ENCODE measurements at regions not wholly inside any gene's neighbourhood (a gene's known extent, or its start where the extent isn't known, plus 50 kb on each side); places are given as distances from the start of the nearest gene placed in this dataset.

DNA sequence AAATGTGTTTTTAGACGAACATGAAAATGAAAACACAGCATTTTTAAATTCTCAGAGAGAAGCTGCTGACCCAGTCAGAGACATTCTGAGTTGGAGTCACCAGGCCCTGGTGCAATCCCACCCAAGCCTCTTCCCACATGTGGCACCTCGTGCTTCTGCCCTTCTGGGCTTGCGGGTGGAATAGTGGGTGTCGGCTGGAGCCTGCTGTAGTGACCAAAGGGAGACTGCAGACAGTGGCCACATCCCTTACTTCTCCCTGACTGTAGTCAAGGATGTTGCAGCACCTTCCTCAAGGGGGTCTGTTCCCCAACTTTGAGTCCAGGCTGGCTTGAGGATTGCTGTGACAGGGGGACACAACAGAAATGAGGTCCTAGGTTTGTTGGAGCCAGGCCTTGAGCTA is 104.4 kb upstream of the GLI2 start:
- Mint-ChIP-seq H3K27ac (no peak overlapping the region), H3K9me3 (no peaks in the 10 kb centered on the region), H3K27me3 (no peaks in the 10 kb centered on the region), H3K4me3 (no peak overlapping the region), H3K4me1 (no peaks in the 10 kb centered on the region), H3K36me3 (ENCODE audit: low read depth) (no peaks in the 10 kb centered on the region)
- DNase-seq, result no peak
- ChIA-PET CTCF (no interaction called here), POLR2A (no interaction called here)
- intact Hi-C loops (cut with micrococcal nuclease), result no loop called here
- no peak for ATAC-seq (ENCODE audit: low read depth)
- TF ChIP-seq, protein P1, sequence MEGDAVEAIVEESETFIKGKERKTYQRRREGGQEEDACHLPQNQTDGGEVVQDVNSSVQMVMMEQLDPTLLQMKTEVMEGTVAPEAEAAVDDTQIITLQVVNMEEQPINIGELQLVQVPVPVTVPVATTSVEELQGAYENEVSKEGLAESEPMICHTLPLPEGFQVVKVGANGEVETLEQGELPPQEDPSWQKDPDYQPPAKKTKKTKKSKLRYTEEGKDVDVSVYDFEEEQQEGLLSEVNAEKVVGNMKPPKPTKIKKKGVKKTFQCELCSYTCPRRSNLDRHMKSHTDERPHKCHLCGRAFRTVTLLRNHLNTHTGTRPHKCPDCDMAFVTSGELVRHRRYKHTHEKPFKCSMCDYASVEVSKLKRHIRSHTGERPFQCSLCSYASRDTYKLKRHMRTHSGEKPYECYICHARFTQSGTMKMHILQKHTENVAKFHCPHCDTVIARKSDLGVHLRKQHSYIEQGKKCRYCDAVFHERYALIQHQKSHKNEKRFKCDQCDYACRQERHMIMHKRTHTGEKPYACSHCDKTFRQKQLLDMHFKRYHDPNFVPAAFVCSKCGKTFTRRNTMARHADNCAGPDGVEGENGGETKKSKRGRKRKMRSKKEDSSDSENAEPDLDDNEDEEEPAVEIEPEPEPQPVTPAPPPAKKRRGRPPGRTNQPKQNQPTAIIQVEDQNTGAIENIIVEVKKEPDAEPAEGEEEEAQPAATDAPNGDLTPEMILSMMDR (IDR thresholded peaks at IDR 0.05), result no peak

DNA sequence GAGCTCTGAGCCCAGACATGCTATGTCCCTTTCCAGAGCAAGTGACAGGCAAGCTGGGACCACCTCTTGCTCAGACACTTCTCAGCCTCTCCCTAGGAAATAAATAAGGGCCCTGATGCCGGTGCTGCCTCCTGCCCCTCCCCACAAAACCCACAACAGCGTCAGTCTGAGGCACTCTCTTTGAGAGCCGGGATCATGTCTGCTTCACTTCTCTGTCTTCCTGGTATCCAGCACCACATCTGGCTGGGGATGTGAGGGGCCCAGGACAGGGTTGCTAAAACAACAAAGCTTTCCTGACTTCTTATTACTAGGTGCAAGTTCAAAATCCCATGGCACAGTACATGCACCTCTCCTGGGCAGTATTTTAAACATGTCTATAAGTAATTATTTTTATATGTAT is 103.9 kb upstream of the GLI2 start:
- intact Hi-C loops (cut with micrococcal nuclease), result no loop called here
- H3K27ac Mint-ChIP-seq, result no peak overlapping the region
- POLR2A ChIA-PET, result no interaction called here
- no peak for ATAC-seq (ENCODE audit: low read depth)
- H3K4me3 Mint-ChIP-seq, result no peak overlapping the region
- H3K27me3 Mint-ChIP-seq, result no peaks in the 10 kb centered on the region
- no peak for DNase-seq
- H3K9me3 Mint-ChIP-seq, result no peaks in the 10 kb centered on the region
- TF ChIP-seq, protein P1 (IDR thresholded peaks at IDR 0.05), result no peak
- no peaks in the 10 kb centered on the region for H3K36me3 Mint-ChIP-seq (ENCODE audit: low read depth)
- no peaks in the 10 kb centered on the region for H3K4me1 Mint-ChIP-seq
- CTCF ChIA-PET, result no interaction called here

DNA sequence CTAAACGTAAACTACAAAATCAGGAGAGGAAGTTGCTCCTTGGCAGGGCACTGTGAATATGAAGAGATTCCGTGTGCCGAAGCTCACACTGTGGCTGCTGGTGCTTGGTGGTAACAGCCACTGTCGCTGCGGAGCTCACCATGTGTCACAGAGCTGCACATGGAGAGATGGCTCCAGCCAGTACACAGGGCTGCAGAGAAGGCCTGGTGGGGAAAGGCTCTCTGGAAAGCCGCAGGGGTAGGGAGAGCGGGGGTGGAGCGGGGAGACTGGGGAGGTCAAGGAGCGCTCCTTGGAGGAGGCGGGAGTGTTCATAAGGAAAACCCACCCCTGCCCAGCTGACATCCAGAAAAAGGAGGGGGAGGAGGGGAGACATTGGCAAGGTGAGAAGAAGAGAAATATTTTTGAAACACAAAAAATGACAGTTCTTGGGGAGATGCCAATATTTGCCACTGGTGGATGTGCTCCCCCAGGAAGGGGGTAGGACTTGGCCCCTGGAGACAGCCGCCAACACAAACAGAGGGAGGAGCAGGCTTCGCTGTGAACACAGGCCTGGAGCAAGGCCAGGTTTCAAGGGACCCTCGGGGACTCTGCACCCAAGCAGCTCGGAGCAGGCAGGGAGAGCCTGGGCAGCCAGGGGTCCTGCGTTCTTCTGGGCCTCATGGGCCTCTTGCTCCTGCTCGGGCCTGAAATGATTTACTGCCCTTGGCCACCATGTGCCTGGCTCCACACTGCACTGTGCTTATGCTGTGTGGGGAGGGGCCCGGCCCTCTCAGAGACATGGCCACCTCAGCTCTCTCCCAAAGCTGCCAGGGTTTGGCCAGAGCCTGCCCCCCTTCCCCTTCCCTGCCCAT is 102.6 kb upstream of the GLI2 start:
- intact Hi-C loops (cut with micrococcal nuclease), result no loop called here
- Mint-ChIP-seq H3K4me1 (no peaks in the 10 kb centered on the region), H3K27me3 (no peaks in the 10 kb centered on the region), H3K4me3 (no peak overlapping the region), H3K27ac (no peak overlapping the region), H3K36me3 (ENCODE audit: low read depth) (no peaks in the 10 kb centered on the region), H3K9me3 (no peaks in the 10 kb centered on the region)
- DNase-seq (no peak), ATAC-seq (ENCODE audit: low read depth) (no peak)
- TF ChIP-seq, protein P1 (IDR thresholded peaks at IDR 0.05), result no peak
- POLR2A ChIA-PET, result no interaction called here
- CTCF ChIA-PET, result no interaction called here

DNA sequence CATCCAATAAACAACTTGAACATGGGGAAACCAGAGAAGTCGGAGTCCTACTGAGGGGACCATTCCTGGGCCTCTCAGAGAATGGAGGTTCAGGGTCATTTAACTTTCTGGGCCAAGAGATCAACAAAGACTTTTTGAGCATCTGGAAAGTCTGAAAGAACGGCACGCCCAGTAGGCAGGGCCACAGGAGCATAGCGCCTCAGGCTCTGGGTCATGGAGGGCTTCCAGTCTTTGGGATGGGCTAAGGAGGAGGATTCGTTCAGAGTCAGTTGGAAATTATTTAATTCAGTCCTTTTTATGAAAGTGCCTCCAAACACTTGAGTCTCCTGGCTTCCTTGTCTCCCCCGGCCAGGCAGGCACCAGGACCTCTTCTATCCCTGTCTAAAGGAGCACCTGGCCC is 101.1 kb upstream of the GLI2 start:
- H3K27ac Mint-ChIP-seq, result no peak overlapping the region
- no peaks in the 10 kb centered on the region for H3K4me1 Mint-ChIP-seq
- H3K9me3 Mint-ChIP-seq, result no peaks in the 10 kb centered on the region
- peaks cover 2% of the 10 kb centered on the region for H3K27me3 Mint-ChIP-seq
- no peaks in the 10 kb centered on the region for H3K36me3 Mint-ChIP-seq (ENCODE audit: low read depth)
- intact Hi-C loops (cut with micrococcal nuclease), result no loop called here
- ATAC-seq (ENCODE audit: low read depth), result no peak
- CTCF ChIA-PET, result no interaction called here
- POLR2A ChIA-PET, result no interaction called here
- DNase-seq, result no peak
- no peak overlapping the region for H3K4me3 Mint-ChIP-seq
- TF ChIP-seq, protein P1 (IDR thresholded peaks at IDR 0.05), result no peak

DNA sequence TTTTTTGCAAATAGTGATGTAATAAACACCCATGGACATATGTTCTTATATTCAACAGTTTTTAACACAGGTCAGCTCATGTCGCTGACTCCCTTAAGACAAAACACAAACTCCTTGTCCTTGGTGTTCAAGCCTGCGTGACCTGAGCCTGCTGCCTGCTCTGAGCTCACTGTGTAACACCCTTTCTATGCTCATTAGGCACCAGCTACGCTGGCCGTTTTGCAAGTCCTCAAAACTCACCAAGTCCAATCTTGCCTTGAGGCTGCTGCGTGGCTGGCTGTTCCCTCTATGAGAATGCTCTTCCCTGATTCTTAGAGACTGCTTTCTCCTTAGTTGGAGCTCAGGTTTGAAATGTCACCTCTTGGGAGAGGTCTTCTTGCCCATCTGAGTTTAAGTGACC is 100.5 kb upstream of the GLI2 start:
- no peak overlapping the region for H3K4me3 Mint-ChIP-seq
- no peaks in the 10 kb centered on the region for H3K9me3 Mint-ChIP-seq
- no peak overlapping the region for H3K27ac Mint-ChIP-seq
- H3K27me3 Mint-ChIP-seq, result peaks cover 2% of the 10 kb centered on the region
- POLR2A ChIA-PET, result no interaction called here
- H3K36me3 Mint-ChIP-seq (ENCODE audit: low read depth), result no peaks in the 10 kb centered on the region
- intact Hi-C loops (cut with micrococcal nuclease), result no loop called here
- no peaks in the 10 kb centered on the region for H3K4me1 Mint-ChIP-seq
- no peak for DNase-seq
- no peak for ATAC-seq (ENCODE audit: low read depth)
- TF ChIP-seq, protein P1 (IDR thresholded peaks at IDR 0.05), result no peak
- CTCF ChIA-PET, result no interaction called here

Measured in activated B cell treated with CpG ODN at 0.5 μM for 24 hours (primary cell).